Loucy (cell line): ENCODE measurements at regions not wholly inside any gene's neighbourhood (a gene's known extent, or its start where the extent isn't known, plus 50 kb on each side); places are given as distances from the start of the nearest gene placed in this dataset.

Experiments
- EZH2phosphoT487 ChIP-seq: fragments of 200-600 bp; IDR thresholded peaks from 2 replicates; pipeline ENCODE4 v1.6.1; 2018; ENCODE audit warnings: antibody characterized with exemption, mild to moderate bottlenecking, moderate library complexity, borderline replicate concordance
- TF ChIP-seq, protein P1 (sequence below): fragments of 200-600 bp; sonication (generic); conservative IDR thresholded peaks from 2 replicates; pipeline ENCODE4 v1.5.1; 2014; ENCODE audit warnings: mild to moderate bottlenecking, antibody characterized with exemption, low read length

- TF ChIP-seq, protein P1, sequence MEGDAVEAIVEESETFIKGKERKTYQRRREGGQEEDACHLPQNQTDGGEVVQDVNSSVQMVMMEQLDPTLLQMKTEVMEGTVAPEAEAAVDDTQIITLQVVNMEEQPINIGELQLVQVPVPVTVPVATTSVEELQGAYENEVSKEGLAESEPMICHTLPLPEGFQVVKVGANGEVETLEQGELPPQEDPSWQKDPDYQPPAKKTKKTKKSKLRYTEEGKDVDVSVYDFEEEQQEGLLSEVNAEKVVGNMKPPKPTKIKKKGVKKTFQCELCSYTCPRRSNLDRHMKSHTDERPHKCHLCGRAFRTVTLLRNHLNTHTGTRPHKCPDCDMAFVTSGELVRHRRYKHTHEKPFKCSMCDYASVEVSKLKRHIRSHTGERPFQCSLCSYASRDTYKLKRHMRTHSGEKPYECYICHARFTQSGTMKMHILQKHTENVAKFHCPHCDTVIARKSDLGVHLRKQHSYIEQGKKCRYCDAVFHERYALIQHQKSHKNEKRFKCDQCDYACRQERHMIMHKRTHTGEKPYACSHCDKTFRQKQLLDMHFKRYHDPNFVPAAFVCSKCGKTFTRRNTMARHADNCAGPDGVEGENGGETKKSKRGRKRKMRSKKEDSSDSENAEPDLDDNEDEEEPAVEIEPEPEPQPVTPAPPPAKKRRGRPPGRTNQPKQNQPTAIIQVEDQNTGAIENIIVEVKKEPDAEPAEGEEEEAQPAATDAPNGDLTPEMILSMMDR, result no peak
- no peak for TF ChIP-seq EZH2phosphoT487
These were observed 85.7 kb upstream of the NEDD9 start for GRCh38 chr6:11317885-11318771.
